HCT116 (cell line): ENCODE measurements at regions not wholly inside any gene's neighbourhood (a gene's known extent, or its start where the extent isn't known, plus 50 kb on each side); places are given as distances from the start of the nearest gene placed in this dataset.

Experiments
- EZH2 ChIP-seq: fragments of 200-600 bp; sonication (generic); IDR thresholded peaks from 2 replicates; pipeline ENCODE4 v1.6.1; 2017; ENCODE audit warnings: antibody characterized with exemption, mixed run types
- FOSL1 ChIP-seq: IDR thresholded peaks from 2 replicates; pipeline ENCODE4 v1.6.1; 2012; ENCODE audit warnings: low read depth
- POLR2A ChIP-seq: IDR thresholded peaks from 2 replicates; pipeline ENCODE4 v1.7.0; 2011; ENCODE audit warnings: borderline replicate concordance; ENCODE audit not compliant: insufficient read depth, insufficient read length; ENCODE audit errors: extremely low read depth
- RAD21 ChIP-seq: IDR thresholded peaks from 2 replicates; pipeline ENCODE4 v1.6.1; 2012; ENCODE audit warnings: low read depth, mild to moderate bottlenecking
- SIN3A ChIP-seq: IDR thresholded peaks from 2 replicates; pipeline ENCODE4 v1.6.1; 2012; ENCODE audit warnings: low read depth
- SP1 ChIP-seq: IDR thresholded peaks from 2 replicates; pipeline ENCODE4 v1.6.1; 2012; ENCODE audit warnings: low read depth
- TF ChIP-seq, protein P1 (sequence below), 3 experiments: fragments of 200-600 bp in 1 of 3; sonication (generic) in 1 of 3; IDR thresholded peaks in 2 of 3; conservative IDR thresholded peaks in 1 of 3; 2 replicates each; pipeline ENCODE4 v1.5.1; 2012 to 2017; ENCODE audit warnings: low read depth in 2 of 3, low read length in 2 of 3, antibody characterized with exemption in 1 of 3, borderline replicate concordance in 1 of 3, control low read depth in 1 of 3, mild to moderate bottlenecking in 1 of 3, mixed read lengths in 1 of 3, mixed run types in 1 of 3, moderate library complexity in 1 of 3; ENCODE audit not compliant: insufficient read depth in 1 of 3
- TF ChIP-seq, protein P2 (sequence below): IDR thresholded peaks from 2 replicates; pipeline ENCODE4 v1.6.1; 2012

DNA sequence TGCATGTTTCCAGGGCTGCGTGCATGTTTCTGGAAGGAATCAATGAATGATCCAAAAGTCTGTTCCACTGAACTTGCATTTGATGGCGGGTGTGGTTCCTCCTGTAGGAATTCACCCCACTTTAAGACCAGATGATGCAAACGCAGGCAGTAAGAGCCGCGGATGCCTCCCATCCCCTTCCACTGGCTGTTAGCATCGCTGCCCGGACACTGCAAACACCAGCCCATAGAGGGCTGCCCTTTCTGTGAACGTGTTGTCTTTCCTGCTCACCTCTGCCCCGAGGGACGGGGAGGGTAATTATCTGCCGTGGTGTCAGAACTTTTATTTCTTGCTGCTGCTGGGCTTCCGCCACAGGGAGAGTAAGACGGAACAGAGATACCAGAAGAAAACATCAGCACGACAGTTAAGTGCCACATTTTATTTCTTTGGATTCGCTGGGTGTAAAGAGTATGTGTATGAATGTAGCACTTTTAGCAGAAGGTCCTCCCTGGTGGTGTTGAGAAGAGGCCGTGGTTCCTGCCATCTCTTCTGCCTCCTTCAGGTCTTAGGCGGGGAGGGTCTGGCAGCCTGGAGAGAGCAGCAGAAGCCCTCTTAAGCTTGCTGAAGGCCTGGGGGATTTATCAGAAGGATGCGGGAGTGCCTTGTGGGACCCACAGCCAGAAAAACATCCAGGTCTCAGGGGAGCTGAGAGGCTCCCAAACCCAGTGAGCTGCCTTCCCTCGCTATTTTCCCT lies 53.2 kb upstream of the NECTIN1 start:
- TF ChIP-seq, protein P1, sequence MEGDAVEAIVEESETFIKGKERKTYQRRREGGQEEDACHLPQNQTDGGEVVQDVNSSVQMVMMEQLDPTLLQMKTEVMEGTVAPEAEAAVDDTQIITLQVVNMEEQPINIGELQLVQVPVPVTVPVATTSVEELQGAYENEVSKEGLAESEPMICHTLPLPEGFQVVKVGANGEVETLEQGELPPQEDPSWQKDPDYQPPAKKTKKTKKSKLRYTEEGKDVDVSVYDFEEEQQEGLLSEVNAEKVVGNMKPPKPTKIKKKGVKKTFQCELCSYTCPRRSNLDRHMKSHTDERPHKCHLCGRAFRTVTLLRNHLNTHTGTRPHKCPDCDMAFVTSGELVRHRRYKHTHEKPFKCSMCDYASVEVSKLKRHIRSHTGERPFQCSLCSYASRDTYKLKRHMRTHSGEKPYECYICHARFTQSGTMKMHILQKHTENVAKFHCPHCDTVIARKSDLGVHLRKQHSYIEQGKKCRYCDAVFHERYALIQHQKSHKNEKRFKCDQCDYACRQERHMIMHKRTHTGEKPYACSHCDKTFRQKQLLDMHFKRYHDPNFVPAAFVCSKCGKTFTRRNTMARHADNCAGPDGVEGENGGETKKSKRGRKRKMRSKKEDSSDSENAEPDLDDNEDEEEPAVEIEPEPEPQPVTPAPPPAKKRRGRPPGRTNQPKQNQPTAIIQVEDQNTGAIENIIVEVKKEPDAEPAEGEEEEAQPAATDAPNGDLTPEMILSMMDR (IDR thresholded peaks at IDR 0.05 in 2 of 3, conservative IDR thresholded peaks at IDR 0.05 in 1 of 3; ENCODE audit: borderline replicate concordance in 1 of 3, insufficient read depth in 1 of 3, low read depth in 2 of 3, low read length in 2 of 3), result no peak
- TF ChIP-seq FOSL1, result no peak
- TF ChIP-seq EZH2, result no peak
- TF ChIP-seq SP1, result no peak
- TF ChIP-seq, protein P2, sequence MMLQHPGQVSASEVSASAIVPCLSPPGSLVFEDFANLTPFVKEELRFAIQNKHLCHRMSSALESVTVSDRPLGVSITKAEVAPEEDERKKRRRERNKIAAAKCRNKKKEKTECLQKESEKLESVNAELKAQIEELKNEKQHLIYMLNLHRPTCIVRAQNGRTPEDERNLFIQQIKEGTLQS, result no peak
- TF ChIP-seq RAD21, result no peak
- TF ChIP-seq POLR2A, result no peak
- no peak for TF ChIP-seq SIN3A
